GM21717 (cell line): ENCODE measurements at regions not wholly inside any gene's neighbourhood (a gene's known extent, or its start where the extent isn't known, plus 50 kb on each side); places are given as distances from the start of the nearest gene placed in this dataset.
"Not testable (repeated sequence)": the region's sequence is repeated elsewhere in the genome, so short reads cannot be mapped to it uniquely, and the experiment has no call there.

Source experiments
- ATAC-seq: cut with Tn5 transposase; IDR thresholded peaks from one replicate; pipeline ENCODE4 v1.9.1; 2021; ENCODE audit warnings: mild to moderate bottlenecking, moderate library complexity; ENCODE audit not compliant: unreplicated experiment

DNA sequence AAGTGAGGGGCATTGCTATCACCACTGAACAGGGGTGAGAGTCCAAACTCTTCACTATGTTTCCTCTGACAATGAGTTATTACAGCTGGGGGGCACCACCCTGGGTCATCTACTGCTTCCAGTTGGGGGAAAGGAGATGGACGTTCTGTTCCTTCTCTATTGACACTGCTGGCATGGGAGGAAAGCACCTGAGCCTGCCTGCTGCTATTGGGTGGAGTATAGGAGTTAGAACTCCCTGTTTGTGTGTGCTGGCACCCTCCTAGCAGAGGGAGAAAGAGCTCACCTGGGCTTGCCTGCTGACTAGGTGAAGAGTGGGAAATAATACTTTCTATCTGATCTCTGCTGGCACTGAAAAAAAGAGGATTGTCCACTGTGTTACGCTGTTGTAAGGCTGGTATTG is 163.8 kb downstream of the MSN start:
- no peak for ATAC-seq

DNA sequence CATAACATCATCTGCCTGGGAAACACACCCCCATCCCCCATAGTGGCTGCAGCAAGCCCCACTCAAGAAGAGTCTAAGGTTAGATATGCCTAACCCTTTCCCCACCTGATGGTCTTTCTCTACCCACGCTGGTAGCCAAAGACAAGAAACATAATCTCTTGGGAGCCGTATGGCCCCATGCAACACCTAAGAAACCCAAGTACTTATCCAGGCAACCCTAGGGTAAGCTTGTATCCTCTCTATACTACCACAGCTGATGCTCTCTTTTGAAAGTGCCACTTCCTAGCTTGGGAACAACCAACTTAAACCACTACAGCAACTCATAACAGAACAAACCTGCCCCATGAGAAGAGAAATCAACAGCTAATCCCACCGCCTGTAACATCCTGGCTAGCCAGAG is 161.1 kb downstream of the MSN start:
- no peak for ATAC-seq

DNA sequence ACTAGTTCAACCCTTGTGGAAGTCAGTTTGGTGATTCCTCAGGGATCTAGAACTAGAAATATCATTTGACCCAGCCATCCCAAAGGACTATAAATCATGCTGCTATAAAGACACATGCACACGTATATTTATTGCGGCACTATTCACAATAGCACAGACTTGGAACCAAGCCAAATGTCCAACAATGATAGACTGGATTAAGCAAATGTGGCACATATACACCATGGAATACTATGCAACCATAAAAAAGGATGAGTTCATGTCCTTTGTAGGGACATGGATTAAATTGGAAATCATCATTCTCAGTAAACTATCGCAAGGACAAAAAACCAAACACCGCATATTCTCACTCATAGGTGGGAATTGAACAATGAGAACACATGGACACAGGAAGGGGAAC is 157.8 kb downstream of the MSN start:
- not testable (repeated sequence) for ATAC-seq

DNA sequence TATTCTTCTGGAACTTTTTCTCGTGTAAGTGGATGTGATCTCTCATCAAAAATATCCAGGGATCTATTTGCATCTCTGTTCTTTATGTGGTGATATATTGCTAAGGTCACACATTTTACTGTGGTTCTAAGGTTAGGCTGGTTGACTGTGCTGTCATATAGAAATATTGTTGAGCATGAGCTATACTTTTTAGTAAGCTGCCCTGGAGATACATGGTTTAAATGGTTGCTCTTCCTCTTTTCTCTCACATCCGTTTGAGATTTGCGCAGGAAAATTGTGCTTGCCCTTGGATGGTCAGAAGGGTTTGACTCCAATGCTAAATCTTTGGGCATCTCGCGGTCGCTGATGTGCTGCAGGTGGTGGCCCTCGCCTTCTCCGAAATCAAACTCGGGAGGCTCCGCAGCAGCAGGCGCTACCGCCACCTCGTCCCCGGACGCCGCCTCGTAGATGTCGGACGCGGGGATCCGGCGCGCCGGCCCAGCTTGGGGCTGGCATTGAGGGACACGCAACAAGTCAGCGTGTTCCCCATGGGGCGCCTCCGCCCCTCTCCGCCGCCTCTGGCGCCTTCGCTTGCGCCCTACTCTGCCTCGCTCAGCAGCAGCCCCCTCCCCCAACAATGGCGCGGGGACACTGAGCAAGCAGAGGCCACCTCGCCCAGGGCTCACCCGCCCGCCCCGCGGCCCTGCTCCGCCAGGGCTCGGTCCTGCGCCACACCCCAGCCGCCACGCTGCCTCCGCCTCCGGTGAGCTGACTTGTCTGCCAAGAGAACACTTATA is 154.5 kb downstream of the MSN start:
- no peak for ATAC-seq

GRCh38 chrX:65819983-65820382 is 152.5 kb downstream of the MSN start:
- ATAC-seq, result not testable (repeated sequence)

- ATAC-seq, result no peak
Measured at GRCh38 chrX:65813245-65813644, 145.8 kb downstream of the MSN start.

DNA sequence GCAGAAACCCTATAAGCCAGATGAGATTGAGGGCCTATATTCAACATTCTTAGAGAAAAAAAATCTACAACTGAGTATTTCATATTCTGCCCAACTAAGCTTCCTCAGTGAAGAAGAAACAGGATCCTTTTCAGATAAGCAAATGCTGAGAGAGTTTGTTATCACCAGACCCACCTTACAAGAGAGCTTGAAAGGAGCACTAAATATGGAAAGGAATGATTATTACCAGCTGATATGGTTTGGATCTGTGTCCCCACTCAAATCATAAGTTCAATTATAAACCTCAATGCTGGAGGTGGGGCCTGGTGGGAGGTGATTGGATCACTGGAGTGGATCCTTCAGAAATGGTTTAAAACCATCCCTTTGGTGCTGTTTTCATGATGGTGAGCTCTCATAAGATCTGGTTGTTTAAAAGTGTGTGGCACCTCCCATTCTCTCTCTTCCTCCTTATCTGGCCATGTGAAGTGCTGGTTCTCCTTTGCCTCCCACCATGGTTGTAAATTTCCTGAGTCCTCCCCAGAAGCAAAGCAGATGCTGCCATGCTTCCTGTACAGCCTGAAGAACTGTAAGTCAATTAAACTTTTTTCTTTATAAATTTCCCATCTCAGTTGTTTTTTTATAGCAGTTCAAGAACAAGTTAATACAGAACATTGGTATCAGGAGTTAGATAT is 144.2 kb downstream of the MSN start:
- no peak for ATAC-seq
